NCI-H1105 treated with DMSO at 0.1 percent for 48 hours (cell line): ENCODE measurements at regions not wholly inside any gene's neighbourhood (a gene's known extent, or its start where the extent isn't known, plus 50 kb on each side); places are given as distances from the start of the nearest gene placed in this dataset.

ENCODE experiments used
- DNase-seq: peaks from one replicate; lab custom pipeline; 2025; lab: John Stamatoyannopoulos, UW

DNA sequence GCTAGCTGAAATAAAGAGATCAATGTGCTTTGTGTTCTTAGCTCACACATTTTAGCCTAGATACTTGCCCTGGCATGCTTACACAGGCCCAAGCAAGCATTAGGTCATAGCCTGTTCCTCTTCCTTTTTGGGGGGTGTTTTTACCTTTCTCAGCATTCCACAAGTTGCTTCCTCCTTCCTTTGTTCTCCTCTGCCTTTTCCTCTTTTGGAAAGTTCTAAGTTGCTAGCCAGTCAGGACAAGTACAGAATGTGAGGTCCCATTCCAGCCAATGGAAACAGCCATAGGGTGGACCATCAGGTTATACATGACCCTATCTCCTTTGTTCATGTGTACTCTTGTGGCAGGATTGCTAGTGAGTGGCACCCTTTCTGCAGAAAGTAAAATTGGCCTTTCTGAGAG, 154.9 kb downstream of the RASSF9 start:
- DNase-seq, result no peak

DNA sequence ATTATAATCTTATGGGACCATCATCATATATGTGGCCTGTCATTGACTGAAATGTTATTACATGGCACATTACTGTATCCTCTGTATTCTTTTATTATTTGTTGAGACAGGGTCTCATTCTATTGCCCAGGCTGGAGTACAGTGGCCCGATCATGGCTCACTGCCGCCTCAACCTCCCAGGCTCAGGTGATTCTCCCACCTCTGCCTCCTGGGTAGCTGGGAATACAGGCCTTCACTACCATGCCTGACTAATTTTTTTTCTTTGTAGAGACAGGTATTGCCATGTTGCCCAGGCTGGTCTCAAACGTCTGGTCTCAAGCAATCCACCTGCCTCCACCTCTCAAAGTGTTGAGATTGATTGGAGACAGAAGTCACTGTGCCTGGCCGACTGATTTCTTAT, 153.2 kb downstream of the RASSF9 start:
- DNase-seq, result no peak

DNA sequence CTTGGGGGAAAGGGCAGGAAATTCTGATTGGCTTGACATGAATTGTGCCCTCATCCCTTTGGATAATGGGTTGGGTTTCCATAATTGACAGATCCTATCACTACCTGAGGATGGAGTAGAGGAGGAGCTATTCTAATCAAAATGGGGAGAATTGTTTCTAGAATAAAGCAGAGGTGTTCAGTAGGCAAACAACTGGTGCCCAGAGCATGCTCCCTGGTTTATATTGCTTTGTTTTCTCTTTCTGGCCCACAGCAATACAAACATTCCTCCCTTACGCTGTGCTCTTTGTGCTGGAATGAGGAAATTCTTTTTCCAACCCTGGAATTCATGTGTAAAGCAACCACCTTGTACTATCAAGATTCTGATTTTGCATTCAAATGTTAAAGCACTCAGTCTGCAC, 147.4 kb downstream of the RASSF9 start:
- DNase-seq, result no peak

DNA sequence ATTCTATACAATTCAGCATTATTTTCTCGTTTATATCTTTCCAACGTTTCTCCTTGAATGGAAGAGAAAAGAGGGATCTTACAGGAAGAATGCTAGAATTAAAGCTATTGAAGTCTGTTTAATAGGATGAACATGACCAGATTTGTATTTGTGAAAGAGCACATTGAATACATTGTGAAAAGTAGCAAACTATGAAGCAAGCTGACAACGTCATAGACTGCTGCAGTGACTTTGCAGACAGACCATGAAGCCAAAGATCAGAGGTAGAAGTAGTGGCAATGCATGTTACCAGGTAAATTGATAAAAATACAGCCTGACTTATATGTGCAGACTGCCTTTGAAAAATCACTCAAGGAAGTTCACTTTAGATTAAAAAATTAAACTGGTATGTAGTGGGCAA, 146.1 kb downstream of the RASSF9 start:
- no peak for DNase-seq

- no peak for DNase-seq
Measured at GRCh38 chr12:85693093-85693665, 143.0 kb downstream of the RASSF9 start.

- no peak for DNase-seq
Measured at GRCh38 chr12:85695097-85695715, 141.0 kb downstream of the RASSF9 start.

DNA sequence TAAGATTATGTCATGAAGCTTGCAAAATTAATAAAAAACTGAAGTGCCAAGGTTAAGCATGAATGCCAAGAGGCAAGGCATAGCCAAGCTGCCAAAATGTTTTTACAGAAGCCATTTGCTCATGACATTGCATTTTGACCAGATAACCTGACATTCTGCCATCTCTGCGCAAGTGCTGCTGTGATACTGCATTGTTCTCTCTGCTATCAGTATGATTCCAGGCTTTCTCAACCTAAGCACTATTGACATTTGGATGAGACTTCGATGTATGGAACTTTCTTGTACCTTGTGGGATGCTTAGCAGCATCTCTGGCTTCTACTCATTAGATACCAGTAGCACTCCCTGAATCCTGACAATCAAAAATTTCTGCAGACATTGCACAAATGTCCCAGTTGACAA, 139.2 kb downstream of the RASSF9 start:
- no peak for DNase-seq

GRCh38 chr12:85698937-85699336, 137.3 kb downstream of the RASSF9 start:
- DNase-seq, result no peak

DNA sequence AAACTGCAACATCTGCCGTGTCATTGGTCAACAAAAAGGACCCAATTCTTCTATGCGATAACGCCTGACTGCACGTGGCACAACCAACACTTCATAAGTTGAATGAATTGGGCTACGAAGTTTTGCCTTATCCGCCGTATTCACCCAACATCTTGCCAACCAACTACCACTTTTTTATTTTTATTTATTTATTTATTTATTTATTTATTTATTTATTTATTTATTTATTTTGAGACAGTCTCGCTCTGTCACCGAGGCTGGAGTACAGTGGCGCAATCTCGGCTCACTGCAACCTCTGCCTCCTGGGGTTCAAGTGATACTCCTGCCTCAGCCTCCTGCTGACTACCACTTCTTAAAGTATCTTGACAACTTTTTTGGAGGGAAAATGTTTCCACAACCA, 127.4 kb downstream of the RASSF9 start:
- no peak for DNase-seq

- no peak for DNase-seq
Measured at GRCh38 chr12:85711735-85712390, 124.3 kb downstream of the RASSF9 start.

GRCh38 chr12:85713373-85713772, 122.8 kb downstream of the RASSF9 start:
- no peak for DNase-seq

DNA sequence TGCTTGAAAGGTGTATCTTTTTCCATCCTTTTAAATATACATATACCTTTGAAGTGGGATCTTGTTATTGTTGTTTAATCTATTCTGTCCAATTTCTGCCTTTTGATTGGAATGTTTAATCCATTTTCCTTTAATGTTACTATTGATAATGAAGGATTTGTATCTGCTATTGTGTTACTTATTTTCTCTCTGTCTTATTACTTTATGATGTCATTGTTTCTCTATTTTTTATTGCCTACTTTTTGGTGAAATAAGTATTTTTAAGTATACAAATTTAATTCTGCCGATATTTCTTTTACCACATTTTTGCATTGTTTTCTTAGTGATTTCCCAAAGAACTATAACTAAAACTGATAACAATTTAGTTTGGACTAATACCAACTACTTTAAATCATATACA, 121.8 kb downstream of the RASSF9 start:
- no peak for DNase-seq

- DNase-seq, result no peak
Measured at GRCh38 chr12:85720308-85721033, 115.7 kb downstream of the RASSF9 start.

DNA sequence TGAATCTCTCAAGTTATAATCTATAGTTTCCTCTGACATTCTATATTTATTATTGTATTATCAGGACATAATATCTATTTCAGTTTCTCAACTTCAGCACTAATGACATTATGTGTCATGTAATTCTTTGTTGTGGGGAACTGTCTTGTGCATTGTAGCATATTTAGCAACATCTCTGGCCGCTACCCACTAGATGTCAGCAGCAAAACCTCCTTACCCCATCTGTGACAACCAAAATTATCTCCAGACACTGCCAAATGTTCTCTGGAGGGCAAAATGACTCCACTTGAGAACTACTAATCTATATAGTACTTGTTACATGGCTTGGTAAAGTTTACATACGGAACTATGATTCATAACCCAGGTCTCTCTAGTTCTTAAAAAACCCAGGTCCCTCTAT, 110.2 kb downstream of the RASSF9 start:
- DNase-seq, result peak; percentile 9

GRCh38 chr12:85733221-85733840, 102.9 kb downstream of the RASSF9 start:
- no peak for DNase-seq

- DNase-seq, result no peak
Measured at GRCh38 chr12:85733984-85734383, 102.2 kb downstream of the RASSF9 start.

GRCh38 chr12:85740186-85740585, 96.0 kb downstream of the RASSF9 start:
- DNase-seq, result no peak

DNA sequence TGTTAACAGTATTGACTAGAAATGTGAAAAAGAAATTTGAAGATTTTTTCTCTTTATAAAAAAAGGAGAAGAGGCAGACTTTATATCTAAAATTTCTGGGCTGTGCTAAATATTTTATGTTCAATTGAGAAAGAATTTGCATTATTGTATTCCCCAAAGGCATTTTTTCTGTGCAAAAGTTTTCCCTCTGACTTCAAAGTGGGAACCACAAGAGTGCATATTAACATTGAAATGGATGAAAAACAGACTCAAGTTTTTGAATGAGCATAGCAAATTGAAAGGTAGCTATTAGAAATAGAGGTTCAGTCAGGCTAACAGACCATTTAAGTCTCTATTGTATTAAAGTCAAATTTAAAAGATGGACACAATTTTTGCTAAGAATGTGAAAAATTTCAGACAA, 95.2 kb downstream of the RASSF9 start:
- no peak for DNase-seq

DNA sequence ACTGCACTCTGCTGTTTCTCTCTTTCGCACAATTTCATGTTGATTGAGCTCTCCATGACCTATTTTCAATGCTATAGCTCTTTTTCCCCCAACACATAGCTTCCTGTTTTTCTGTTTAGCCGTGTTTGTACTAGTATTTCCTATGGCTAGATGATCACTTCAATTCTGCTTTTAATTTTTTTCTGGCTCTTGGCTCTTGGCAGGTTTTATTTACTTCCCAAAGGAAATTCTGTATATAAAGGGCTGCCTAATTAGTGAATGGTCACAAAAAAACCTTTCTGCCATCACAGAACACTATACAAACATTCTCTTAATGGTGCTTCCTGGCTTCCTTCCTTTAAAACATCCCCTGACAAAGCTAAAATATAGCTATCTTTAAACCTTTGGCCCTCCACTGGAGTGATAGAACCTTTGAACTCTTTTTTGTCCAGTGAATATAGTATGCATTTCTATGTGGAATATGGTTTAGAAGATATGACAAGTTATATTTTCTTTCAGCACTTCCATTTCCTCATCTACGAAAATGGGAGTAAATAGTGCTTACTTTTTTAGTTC, 88.2 kb downstream of the RASSF9 start:
- peak; percentile 13 for DNase-seq
